CD4-positive, alpha-beta T cell treated with Interleukin-17A for 1 hour (primary cell): ENCODE measurements at regions not wholly inside any gene's neighbourhood (a gene's known extent, or its start where the extent isn't known, plus 50 kb on each side); places are given as distances from the start of the nearest gene placed in this dataset.
"Not testable (repeated sequence)": the region's sequence is repeated elsewhere in the genome, so short reads cannot be mapped to it uniquely, and the experiment has no call there.

ENCODE experiments used
- DNase-seq: peaks from one replicate; pipeline ENCODE4 v3.0.0-alpha.2; 2020

DNA sequence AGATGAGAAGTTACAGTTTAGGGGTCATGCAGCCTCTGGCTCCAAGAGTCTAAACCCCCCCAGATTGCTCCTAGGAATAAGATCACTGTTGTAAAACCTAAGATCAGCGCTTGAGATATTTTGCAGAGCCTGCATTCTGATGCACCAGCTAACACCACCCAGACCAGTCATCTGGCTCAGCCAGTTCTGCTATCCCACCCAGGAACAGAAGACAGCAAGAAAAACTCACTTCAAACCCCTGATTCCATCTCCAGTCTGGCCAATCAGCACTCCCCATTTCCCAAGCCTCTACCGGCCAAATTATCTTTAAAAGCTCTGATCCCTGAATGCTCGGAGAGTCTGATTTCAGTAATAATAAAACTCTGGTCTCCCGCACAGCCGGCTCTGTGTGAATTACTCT is 158.6 kb downstream of the ZNF664 start:
- DNase-seq, result no peak

DNA sequence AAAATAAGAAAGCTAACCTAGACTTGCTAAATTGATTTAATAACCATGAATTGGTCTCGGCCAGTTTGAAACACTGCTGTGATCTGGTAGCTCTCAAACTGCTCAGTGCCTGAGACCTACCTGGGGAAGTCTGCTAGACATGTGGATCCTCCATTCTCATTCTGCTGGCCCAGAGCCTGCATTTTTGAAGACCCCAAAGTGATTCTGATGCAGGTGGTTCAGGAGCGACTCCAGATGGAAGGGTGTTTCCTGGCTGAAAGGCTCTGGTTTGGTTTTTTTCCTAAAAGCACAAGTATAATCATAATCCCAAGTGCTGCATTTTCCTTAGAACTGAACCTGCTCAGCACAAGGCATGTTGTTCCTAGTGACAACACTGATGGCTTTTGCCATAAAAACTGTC is 159.5 kb downstream of the ZNF664 start:
- no peak for DNase-seq

DNA sequence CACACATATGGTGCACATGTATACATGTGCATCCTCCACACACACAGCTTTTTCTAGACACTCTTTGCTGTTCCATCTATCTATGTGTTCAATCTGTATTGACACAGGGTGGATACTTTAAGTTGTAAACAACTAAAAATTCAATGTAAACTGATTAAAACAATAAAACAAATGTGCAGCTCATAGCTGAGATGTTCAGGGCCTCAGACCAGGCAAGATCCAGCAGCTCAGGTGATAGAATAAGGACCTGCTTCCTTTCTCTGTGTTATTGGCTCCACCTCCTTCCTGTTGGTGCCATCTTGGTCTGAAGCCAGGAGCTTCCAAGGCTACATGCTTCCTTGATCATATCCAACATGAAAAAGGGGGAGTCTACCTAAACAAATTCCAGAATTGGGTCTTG is 158.1 kb upstream of the RFLNA start:
- no peak for DNase-seq

DNA sequence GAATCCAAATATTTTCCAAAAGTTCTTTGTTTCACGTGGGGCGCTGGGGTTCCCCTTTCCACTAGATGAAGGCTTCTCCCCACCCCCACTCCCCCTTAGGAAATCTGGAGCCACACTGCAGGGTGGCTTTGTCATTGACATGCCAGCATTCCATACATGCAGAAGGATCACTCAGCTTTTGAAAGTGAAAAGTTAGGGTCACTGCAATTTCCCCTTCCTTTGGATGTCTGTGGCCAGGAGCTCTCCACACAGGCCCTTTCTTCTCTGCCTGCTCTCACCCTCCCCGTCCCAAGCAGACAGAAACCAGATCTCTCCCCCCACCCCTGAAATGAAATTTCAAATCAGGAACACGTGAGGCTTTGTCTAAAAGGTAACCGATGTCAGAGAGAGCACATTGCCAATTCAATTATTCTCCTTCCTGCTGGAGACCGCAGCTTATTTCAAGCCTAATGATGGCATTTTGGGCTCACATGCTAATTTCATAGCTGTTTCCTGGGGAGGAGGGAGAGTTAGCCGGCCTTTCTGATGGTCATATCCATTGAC is 153.9 kb upstream of the RFLNA start:
- DNase-seq, result no peak

DNA sequence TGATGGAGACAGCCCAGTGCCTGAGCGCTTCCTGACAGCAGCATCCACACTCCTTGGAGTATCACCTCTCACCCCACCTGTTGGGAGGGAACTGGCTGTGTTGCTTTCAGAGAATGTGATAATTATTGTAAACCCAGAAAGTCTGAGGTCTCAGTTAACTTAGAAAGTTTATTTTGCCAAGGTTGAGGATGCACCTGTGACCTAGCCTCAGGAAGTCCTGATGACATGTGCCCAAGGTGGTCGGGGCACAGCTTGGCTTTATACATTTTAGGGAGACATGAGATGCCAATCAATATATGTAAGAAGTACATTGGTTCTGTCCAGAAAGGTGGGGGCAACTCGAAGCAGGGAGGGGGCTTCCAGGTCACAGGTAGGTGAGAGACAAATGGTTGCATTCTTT is 153.3 kb upstream of the RFLNA start:
- not testable (repeated sequence) for DNase-seq

DNA sequence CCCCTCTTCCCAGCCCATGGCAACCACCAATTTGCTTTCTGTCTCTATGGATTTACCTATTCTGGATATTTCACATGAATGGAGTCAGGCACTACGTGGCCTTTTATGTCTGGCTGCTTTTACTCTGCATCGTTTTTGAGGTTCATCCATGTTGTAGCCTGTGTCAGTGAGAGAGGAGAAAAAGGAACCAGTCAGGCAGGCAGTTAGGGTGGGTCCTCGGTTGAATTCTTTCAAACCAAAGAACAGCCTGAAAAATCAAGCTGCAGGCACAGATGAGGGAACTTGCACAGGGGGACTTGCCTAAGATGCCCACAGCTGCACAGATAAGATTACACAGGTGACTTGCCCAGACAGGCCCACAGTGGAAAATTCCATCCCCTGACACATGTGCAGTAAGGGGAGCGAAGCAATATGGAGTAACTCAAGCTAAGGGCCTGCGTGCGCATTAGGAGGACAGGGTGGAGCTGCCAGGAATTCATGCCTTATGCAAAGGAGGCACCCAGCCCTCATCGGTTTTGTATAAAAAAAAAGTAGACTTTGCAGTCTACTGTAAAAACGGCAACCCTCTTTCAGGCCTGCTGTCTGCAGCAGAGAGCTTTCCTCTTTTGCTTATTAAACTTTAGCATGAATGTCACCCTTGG is 152.4 kb upstream of the RFLNA start:
- DNase-seq, result no peak

DNA sequence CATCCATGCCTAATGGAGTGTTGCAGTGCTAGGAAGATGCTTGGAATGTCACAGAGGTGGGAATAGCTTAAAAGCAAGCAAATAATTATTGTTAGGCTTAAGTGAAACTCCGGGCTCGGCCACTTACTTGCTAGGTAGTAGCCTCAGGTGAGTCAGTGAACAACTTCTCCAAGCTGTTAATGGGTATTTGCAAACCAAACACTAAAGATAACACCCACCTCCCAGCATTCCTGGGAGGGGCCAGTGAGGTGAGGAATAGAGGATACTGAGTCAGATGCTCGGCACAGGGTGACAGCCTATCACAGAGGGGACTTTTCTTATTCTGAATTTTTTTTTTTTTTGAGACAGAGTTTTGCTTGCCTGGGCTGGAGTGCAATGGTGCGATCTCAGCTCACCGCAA is 151.2 kb upstream of the RFLNA start:
- no peak for DNase-seq

DNA sequence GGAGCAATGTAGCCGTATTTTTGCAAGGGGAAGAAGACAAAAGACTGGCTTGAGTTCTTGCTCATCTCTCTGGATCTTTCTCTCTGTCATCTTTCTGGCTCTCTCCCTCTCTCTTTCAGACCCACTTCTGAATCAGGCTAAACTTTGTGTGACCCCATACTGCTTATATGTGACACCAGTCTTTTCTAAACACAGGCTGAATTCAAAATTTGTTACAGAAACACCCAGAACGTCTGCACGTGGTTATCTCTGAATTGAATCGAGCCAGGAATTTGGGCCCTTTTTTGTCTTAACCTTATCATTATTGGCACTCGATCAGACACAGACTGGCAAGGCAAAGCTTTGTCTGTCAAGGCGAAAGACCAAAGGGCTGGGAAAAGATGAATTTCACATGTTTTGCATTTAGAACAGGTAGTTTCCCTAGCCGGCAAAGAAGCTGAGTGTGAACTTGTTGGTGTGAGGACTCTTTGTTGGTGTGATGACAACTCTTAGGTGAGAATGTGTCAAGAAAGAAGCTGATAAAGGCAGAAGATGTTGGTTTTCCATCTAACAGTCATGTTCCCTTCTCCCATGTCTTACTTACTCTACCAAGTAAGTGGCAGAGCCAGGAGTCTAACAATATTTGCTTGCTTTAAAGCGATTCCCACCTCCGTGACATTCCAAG is 150.2 kb upstream of the RFLNA start:
- no peak for DNase-seq

DNA sequence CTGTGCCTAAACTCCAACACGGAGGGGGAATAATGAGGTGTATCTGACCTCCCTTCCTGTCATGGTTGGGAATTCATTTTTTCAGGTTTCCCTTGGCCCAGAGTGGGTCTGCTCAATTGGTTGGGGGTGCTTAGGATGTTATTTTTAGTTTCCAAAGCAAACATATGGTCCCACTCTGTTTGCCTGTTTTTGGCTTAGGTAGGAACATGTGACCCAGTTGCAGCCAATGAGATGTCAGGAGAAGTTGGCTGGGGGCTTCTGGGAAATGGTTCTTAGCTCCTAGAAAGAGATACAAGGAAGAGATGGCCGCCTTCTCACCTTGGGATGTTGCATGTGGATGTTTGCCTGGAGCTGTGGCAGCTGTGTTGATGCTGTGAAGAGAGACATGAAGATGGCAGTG is 147.9 kb upstream of the RFLNA start:
- DNase-seq, result no peak

DNA sequence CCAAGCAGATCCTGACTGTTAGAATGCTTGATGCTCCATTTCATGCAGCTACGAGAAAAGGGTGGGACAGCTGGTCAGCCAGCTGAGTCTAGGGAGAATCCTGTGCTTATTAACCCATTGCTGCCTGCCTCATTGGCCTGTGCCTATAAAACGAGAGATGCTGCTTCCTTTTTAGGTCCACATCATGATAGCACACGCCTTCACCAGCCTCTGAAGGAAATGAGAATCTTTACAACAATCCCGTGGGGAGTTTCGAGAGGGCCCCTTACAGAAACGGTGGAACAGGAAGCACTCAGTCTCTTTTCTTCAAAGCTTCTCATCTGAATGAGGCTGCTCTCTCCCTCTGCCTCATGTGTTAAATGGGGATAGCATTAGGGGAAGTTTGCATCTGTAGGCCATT is 147.3 kb upstream of the RFLNA start:
- no peak for DNase-seq

DNA sequence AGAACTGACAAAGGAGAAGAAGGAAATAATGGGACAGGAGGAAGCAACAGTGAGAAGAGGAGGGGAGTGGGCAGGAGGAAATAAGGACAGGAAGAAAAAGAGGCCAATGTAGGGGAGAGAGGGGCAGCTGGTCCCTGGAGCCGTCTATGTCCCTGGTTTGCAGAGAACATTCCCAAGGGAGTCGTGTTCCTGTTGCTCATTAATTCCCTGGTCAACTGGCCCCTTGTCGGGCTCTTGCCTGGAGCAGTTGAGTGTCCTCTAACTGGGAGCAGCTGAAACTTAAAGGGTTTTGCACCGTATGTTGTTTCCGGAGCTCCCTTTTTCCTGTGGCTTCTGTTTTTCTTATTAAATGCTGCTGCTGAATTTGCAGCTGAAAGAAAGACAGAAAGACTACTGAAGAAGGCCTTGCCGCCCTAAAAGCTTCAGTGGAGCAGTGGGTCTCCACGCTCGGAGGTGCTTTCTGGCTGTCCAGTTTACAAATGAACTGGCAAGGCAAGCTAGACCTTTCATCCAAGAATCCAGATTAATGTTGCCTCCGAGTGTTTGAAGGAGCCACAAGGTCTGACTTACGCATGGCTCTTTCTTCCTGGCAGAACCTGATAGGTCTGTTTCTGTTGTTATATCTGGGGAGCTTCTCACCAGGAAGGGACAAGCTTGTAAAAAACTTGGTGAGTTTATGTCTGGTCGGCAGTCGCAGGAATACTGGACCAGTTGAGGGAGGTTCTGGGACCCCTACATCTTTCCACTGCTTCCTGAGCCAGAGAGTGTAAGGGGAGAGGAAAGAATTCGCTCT is 146.2 kb upstream of the RFLNA start:
- DNase-seq, result no peak

DNA sequence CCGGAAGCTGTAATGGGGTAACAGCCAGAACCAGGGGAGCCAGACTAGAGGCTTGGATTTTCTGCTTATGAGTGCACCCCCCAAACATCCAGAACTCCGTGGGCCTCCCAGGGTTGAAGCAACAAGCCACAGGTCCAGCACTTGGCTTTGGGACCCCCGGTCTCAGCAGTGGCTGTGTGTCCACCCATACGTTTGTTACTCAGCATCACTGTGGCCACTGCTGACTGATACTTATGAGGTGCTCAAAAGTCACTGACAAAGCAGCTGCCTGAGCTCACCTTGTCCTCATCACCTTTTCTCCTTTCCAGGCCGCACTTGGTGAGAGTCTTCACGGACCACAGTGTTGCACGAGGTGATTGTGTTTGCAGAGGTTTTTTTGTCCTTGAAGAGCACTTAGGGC is 145.6 kb upstream of the RFLNA start:
- no peak for DNase-seq

DNA sequence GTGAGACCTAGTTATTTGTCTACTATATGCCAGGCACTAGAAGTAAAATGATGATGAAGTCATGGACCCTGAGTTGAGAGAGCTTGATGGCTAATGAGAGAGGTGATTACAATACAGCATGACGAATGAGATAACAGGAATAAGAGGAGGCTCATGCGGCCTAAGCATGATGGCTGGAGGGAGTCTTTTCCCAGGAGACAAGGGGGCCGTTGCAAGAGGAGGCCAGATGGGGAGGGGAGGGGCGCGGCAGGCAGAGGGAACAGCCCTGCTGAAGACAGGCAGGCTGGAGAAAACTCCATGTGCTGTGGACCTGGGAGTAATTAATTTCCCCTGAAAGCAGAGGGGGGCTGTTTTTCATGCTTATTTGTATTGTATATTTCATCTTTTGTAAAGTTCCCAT is 144.7 kb upstream of the RFLNA start:
- DNase-seq, result no peak

DNA sequence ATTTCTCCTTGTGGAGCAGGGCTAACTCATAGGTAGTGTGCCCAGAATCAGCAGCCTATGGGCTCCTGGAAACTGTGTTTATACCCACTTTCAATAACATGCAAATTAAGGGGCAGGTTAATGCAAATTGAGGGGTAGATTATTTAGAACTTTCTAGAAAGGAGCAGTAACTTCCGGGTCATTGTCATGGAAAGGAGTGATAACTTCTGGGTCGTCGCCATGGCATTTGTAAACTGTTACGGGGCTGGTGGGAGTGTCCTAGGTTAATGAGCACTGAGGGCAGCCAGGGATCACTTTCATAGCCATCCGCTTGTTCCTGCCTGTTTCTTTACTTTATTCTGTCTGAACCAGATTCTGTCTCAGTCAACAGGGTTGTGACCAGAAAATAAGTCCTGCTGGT is 143.3 kb upstream of the RFLNA start:
- DNase-seq, result no peak

DNA sequence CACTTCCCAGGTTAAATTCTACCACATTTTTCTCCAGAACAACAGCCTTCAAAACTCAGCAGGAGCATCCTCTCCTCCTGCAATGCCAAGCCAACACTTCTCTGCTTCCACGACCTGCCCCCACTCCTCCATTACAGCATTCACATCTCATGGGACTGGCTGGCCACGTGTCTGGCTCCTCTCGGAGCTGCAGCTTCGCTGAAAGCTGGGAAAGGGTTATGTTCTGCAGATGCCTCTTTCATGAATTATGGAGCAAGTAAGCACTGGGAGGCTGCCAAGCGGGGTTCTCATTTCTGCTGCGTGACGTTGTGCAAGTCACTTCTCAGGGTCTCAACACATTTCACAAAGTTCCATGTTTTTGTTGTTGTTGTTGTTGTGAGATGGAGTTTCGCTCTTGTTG is 142.2 kb upstream of the RFLNA start:
- DNase-seq, result no peak

DNA sequence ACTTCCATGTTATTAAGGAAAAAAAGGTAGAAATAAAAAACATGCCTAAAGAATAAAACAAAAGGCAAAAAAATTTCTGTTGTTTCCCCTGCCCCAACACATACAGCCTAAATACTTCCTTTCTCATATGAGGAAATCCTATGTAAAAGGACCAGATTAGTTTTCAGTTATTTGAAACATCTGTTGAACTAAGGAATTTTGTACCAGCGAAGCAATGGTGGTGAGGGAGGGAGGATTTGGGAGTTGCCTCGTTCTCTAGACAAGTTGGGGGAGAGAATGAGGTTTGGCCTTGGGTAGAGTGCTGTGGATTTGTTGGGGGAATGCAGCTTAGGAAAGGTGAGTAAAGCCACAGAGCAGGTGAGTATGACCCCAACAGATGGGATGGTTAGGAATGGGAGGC is 141.5 kb upstream of the RFLNA start:
- no peak for DNase-seq

DNA sequence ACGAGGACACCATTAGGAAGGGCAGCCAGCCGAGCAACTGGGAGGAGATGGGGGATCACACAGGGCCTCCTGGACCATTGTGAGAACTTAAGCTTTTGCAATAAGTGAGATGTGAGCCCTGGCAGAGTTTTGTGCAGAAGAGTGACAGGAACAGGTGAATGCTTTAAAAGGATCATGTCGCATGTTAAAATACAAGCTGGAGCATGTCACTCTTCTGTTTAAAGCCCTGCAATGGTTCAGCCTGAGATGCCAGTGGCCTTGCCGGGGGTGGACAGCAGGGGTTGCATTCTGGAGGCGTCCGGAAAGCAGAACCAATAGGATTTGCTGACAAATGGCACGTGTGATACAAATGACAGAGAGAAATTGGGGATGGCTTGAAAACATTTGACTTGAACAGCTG is 137.5 kb upstream of the RFLNA start:
- DNase-seq, result no peak

DNA sequence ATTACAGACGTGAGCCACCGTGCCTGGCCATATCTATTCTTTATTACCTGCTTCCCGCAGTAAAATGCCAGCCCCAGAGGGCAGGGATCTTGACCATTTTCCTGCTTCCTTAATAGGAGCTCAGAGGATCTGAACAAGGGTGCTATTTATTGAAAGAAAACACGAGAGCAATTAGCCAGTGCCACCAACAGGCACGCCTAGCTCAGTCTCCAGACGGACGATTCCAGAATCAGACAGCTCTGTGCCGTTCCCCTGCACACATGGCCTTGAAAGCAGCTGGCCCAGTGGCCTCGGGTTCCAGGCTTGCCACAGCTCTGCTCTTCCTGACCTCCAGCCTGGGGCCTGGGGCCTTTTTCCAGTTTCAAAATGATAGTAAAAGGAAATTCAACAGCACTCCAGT is 135.2 kb upstream of the RFLNA start:
- no peak for DNase-seq

DNA sequence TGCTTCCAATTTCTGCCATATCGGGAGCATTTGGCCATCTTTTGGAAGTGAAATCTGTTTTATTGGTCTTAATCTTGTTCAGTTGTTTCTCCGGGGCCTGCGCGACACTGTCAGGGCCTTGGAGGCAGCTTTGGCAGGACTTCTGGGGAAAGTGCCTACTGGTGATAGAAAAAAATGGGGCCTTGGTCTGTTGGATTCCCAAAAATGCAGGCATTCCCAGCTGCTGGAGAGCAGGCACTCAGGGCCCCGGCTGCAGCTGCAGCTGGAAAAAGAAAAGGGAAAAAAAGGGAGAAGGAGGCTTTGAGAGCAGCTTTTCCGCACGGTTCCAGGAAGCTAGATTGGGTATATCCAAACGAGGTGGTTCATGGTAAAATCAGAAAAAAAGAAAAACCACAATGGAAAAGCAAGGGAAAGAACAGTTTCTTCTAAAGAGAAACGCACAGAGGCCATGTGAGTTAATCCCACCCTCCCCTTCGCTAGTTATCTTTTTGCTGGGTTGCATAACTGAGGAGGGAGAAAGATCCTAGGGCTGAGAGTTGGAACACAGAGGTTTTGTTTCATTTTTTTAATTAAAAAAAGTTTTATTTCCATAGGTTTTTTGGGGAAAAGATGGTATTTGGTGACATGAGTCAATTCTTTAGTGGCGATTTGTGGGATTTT is 134.7 kb upstream of the RFLNA start:
- DNase-seq, result no peak

DNA sequence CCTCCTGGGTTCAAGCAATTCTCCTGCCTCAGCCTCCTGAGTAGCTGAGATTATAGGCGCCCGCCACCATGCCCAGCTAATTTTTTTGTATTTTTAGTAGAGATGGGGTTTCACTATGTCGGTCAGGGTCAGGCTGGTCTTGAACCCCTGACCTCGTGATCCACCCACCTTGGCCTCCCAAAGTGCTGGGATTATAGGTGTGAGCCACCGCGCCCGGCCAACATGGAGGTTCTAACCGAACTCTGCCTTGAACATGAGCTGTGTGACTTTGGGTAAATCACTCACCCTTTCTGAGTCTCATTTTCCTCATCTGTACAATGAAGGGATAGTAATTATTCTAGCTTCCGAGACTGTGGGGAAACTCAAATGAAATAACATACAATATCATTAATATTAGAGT is 133.5 kb upstream of the RFLNA start:
- DNase-seq, result not testable (repeated sequence)

DNA sequence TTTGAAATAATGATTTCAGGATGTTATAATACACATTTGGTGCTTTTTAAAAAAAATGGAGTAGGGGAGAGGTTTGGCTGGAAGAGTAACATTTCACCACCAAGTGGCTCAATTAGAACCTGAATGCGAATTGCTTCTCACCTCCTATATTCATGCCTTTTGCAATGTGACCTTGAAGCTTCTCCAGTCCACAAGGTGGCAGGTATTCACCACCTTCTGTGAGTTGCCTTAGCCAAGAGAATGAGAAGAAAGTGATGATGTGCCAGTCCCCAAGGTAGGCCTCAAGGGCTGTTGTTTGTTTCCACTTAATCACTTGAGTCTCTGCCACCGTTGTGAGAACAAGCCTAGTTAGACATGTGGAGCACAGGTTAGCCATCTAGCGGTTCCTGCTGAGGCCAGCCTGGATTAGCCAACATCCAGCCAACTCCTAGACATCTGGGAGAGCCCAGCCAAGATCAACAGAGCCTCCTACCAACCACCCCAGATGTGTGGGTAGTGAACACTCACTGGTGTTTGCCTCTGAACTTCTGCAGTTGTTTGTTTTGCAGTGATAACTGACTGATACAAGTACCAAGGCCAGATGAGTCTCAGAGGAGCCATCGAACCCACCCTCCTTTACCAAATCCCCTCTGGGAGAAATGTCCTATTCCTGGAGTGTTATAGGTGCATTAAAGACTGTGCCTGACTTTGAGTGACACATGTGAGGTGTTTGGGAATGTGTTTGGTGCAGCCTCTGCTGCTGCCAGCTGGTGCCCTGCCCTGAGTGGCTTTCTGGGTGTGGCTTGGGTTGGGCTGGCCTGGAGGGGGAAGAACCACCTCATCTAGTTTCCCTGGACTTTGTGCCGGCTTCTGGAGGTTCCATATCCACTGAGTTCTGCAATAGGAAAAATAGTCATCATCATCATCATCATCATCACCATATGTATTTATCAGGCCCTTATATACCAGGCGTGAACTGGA is 132.5 kb upstream of the RFLNA start:
- DNase-seq, result no peak

DNA sequence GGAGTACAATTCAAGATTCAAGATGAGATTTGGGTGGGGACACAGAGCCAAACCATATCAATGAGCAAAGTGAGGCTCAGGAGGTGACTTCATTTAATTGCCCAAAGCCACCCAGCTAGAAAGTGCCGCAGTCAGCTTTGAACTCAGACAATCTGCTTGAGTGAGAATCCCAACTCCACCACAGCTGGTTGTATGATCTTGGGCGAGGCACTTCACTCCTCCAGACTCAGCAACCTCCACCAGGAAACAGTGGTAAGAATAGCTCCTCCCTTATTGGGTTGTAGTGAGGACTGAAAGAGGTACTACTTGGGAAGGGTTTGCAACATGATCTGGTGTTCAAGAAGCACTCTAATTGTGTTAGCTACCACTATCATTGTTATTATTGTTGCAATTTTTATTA is 129.2 kb upstream of the RFLNA start:
- no peak for DNase-seq
